ENCODE measurements at regions not wholly inside any gene's neighbourhood (a gene's known extent, or its start where the extent isn't known, plus 50 kb on each side); places are given as distances from the start of the nearest gene placed in this dataset.

DNA sequence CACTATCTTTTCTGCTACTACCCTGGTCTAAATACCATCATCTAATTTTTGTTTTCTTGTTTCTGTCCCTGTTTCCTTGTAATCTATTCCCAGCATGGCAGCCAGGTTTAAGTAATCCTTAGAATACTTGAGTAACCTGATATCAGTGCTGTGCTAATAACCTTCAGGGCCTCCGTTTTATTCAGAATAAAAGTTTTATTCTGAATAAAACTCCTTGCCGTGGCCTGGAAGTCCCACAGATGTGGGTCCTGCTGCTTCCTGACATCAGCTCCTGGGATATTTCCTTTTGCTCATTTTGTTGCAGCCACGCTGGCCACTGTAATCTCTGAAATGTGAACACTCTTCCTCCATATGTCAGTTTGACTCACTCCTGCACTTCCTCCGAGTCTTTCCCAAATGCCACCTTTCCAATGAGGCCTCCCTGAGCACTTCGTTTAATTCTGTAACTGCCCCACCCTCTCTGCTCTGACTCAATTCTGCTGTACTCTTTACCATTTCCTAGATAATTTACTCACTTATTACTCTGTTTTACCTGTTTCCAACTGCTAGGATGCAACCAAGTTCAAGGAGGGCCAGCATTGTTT, 114.0 kb upstream of the FOXA2 start:
- Histone ChIP-seq H2BK15ac (ENCODE audit: low read depth, poor library complexity, severe bottlenecking) (no peak overlapping the region), H2AK5ac (ENCODE audit: low read length, severe bottlenecking) (no peak overlapping the region), H3K18ac (ENCODE audit: low read depth in 1 of 2, low read length in 2 of 2) (no peak overlapping the region), H4K91ac (ENCODE audit: low read length) (no peak overlapping the region), H4K8ac (ENCODE audit: low read length) (no peak overlapping the region), H3K79me1 (replicated peaks; ENCODE audit: low read length, poor library complexity, severe bottlenecking) (no peaks in the 10 kb centered on the region), H3K4me1 (ENCODE audit: control insufficient read depth, insufficient read depth, low read depth, low read length) (peaks cover 4% of the 10 kb centered on the region), H3K23ac (ENCODE audit: low read length in 2 of 2) (no peak overlapping the region), H2BK5ac (ENCODE audit: low read depth, low read length, poor library complexity, severe bottlenecking) (no peak overlapping the region), H3K27me3 (ENCODE audit: control insufficient read depth in 1 of 2, insufficient read depth in 1 of 2, low read length in 2 of 2) (no peaks in the 10 kb centered on the region), H3K9ac (ENCODE audit: low read length) (no peak overlapping the region), H3K4me3 (ENCODE audit: insufficient read depth in 1 of 2, low read depth in 1 of 2, low read length in 2 of 2) (no peak overlapping the region), H3K9me3 (ENCODE audit: control insufficient read depth, low read length) (peaks cover 8% of the 10 kb centered on the region), H3K27ac (ENCODE audit: low read length, poor library complexity, severe bottlenecking) (no peak overlapping the region), H3K4ac (ENCODE audit: low read depth in 1 of 2, low read length in 2 of 2) (no peak overlapping the region), H3K36me3 (ENCODE audit: control insufficient read depth in 1 of 2, insufficient read depth in 2 of 2, low read depth in 1 of 2, low read length in 2 of 2) (no peaks in the 10 kb centered on the region), H2BK12ac (ENCODE audit: low read length in 2 of 2) (no peak overlapping the region), H2BK120ac (ENCODE audit: low read depth, low read length) (no peak overlapping the region), H3K4me2 (ENCODE audit: low read length, poor library complexity, severe bottlenecking) (no peak overlapping the region), H3K14ac (ENCODE audit: low read length in 2 of 2) (no peak overlapping the region), H2AFZ (ENCODE audit: low read depth, low read length) (no peak overlapping the region)
- DNase-seq, result no peak
- whole genome bisulfite sequencing, result 52% methylated on average over 5 of the region's 5 CpGs

DNA sequence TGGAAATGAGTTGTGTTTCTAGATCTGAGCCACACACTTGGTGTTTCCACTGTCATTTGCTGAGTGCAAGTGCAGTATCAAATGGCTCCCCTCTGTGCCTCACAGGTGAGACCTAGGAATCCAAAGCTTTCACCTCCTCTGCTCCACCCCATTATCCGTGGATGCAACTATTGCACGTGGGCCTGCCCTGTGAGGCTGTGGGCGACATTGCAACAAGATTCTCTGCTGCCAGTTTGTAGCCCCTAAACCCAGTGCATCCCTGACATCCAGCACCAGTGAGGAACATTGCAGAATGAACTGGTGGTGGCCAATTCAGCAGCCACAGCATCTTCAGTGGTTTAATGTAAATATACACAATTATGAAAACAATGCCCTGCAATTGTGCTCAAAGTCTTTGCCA, 115.0 kb upstream of the FOXA2 start:
- H2BK15ac ChIP-seq (ENCODE audit: low read depth, poor library complexity, severe bottlenecking), result no peak overlapping the region
- H3K18ac ChIP-seq (ENCODE audit: low read depth in 1 of 2, low read length in 2 of 2), result no peak overlapping the region
- DNase-seq, result no peak
- H3K9me3 ChIP-seq (ENCODE audit: control insufficient read depth, low read length), result peaks cover 10% of the 10 kb centered on the region
- no peak overlapping the region for H2AFZ ChIP-seq (ENCODE audit: low read depth, low read length)
- H3K23ac ChIP-seq (ENCODE audit: low read length in 2 of 2), result no peak overlapping the region
- H3K4me3 ChIP-seq (ENCODE audit: insufficient read depth in 1 of 2, low read depth in 1 of 2, low read length in 2 of 2), result no peak overlapping the region
- no peak overlapping the region for H4K8ac ChIP-seq (ENCODE audit: low read length)
- H2BK12ac ChIP-seq (ENCODE audit: low read length in 2 of 2), result no peak overlapping the region
- H3K14ac ChIP-seq (ENCODE audit: low read length in 2 of 2), result no peak overlapping the region
- 83% methylated on average over 3 of the region's 3 CpGs for WGBS
- no peak overlapping the region for H2BK120ac ChIP-seq (ENCODE audit: low read depth, low read length)
- no peak overlapping the region for H3K27ac ChIP-seq (ENCODE audit: low read length, poor library complexity, severe bottlenecking)
- no peaks in the 10 kb centered on the region for H3K79me1 ChIP-seq (replicated peaks; ENCODE audit: low read length, poor library complexity, severe bottlenecking)
- no peaks in the 10 kb centered on the region for H3K36me3 ChIP-seq (ENCODE audit: control insufficient read depth in 1 of 2, insufficient read depth in 2 of 2, low read depth in 1 of 2, low read length in 2 of 2)
- H3K4me1 ChIP-seq (ENCODE audit: control insufficient read depth, insufficient read depth, low read depth, low read length), result peaks cover 4% of the 10 kb centered on the region
- H2BK5ac ChIP-seq (ENCODE audit: low read depth, low read length, poor library complexity, severe bottlenecking), result no peak overlapping the region
- H2AK5ac ChIP-seq (ENCODE audit: low read length, severe bottlenecking), result no peak overlapping the region
- no peak overlapping the region for H4K91ac ChIP-seq (ENCODE audit: low read length)
- H3K27me3 ChIP-seq (ENCODE audit: control insufficient read depth in 1 of 2, insufficient read depth in 1 of 2, low read length in 2 of 2), result no peaks in the 10 kb centered on the region
- H3K4me2 ChIP-seq (ENCODE audit: low read length, poor library complexity, severe bottlenecking), result no peak overlapping the region
- no peak overlapping the region for H3K4ac ChIP-seq (ENCODE audit: low read depth in 1 of 2, low read length in 2 of 2)
- no peak overlapping the region for H3K9ac ChIP-seq (ENCODE audit: low read length)

- no peak overlapping the region for H2BK5ac ChIP-seq (ENCODE audit: low read depth, low read length, poor library complexity, severe bottlenecking)
- H3K4me1 ChIP-seq (ENCODE audit: control insufficient read depth, insufficient read depth, low read depth, low read length), result peaks cover 4% of the 10 kb centered on the region
- H2BK15ac ChIP-seq (ENCODE audit: low read depth, poor library complexity, severe bottlenecking), result no peak overlapping the region
- no peak overlapping the region for H2AFZ ChIP-seq (ENCODE audit: low read depth, low read length)
- peaks cover 14% of the 10 kb centered on the region for H3K9me3 ChIP-seq (ENCODE audit: control insufficient read depth, low read length)
- no peak overlapping the region for H3K4ac ChIP-seq (ENCODE audit: low read depth in 1 of 2, low read length in 2 of 2)
- H4K91ac ChIP-seq (ENCODE audit: low read length), result no peak overlapping the region
- no peak overlapping the region for H2BK120ac ChIP-seq (ENCODE audit: low read depth, low read length)
- H2BK12ac ChIP-seq (ENCODE audit: low read length in 2 of 2), result no peak overlapping the region
- no peak for DNase-seq
- no peak overlapping the region for H3K9ac ChIP-seq (ENCODE audit: low read length)
- no peak overlapping the region for H3K14ac ChIP-seq (ENCODE audit: low read length in 2 of 2)
- no peak overlapping the region for H4K8ac ChIP-seq (ENCODE audit: low read length)
- H3K79me1 ChIP-seq (replicated peaks; ENCODE audit: low read length, poor library complexity, severe bottlenecking), result no peaks in the 10 kb centered on the region
- no peaks in the 10 kb centered on the region for H3K36me3 ChIP-seq (ENCODE audit: control insufficient read depth in 1 of 2, insufficient read depth in 2 of 2, low read depth in 1 of 2, low read length in 2 of 2)
- H3K4me3 ChIP-seq (ENCODE audit: insufficient read depth in 1 of 2, low read depth in 1 of 2, low read length in 2 of 2), result no peak overlapping the region
- H3K18ac ChIP-seq (ENCODE audit: low read depth in 1 of 2, low read length in 2 of 2), result no peak overlapping the region
- 71% methylated on average over 1 of the region's 1 CpG for WGBS
- H2AK5ac ChIP-seq (ENCODE audit: low read length, severe bottlenecking), result no peak overlapping the region
- no peak overlapping the region for H3K27ac ChIP-seq (ENCODE audit: low read length, poor library complexity, severe bottlenecking)
- H3K23ac ChIP-seq (ENCODE audit: low read length in 2 of 2), result no peak overlapping the region
- H3K27me3 ChIP-seq (ENCODE audit: control insufficient read depth in 1 of 2, insufficient read depth in 1 of 2, low read length in 2 of 2), result no peaks in the 10 kb centered on the region
- no peak overlapping the region for H3K4me2 ChIP-seq (ENCODE audit: low read length, poor library complexity, severe bottlenecking)
Measured at GRCh38 chr20:22700367-22700766, 116.0 kb upstream of the FOXA2 start.

DNA sequence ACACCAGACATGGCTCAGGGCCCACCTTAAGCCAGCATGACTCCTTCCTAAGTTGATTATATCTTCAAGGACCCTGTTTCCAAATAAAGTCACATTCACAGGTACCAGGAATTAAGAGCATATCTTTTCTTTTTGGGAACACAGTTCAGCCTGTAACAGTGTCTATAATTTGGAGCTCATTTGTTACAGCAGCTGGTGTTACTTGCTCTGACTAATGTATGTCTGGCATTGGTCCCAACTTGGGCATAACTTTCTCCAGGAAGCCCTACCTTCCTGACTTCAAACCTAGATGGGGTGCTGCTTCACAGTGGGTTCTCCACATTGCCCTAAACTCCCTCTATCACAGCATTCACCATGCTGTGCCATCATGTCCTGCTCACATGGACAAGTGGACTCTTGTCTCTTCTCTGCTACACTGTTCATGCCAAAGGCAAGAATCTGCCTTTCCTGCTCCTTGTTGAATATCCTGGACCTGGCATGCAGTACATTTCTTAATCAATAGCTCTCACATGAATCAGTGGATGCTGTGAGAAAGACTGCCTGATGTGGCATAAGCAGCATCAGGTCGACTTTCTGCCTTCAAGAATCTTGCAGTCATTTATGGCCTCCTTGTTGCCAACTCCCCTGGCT, 117.4 kb upstream of the FOXA2 start:
- H3K18ac ChIP-seq (ENCODE audit: low read depth in 1 of 2, low read length in 2 of 2), result no peak overlapping the region
- no peak overlapping the region for H2AFZ ChIP-seq (ENCODE audit: low read depth, low read length)
- peaks cover 4% of the 10 kb centered on the region for H3K4me1 ChIP-seq (ENCODE audit: control insufficient read depth, insufficient read depth, low read depth, low read length)
- DNase-seq, result no peak
- no peak overlapping the region for H4K8ac ChIP-seq (ENCODE audit: low read length)
- no peaks in the 10 kb centered on the region for H3K27me3 ChIP-seq (ENCODE audit: control insufficient read depth in 1 of 2, insufficient read depth in 1 of 2, low read length in 2 of 2)
- no peak overlapping the region for H3K4me2 ChIP-seq (ENCODE audit: low read length, poor library complexity, severe bottlenecking)
- no peak overlapping the region for H2BK15ac ChIP-seq (ENCODE audit: low read depth, poor library complexity, severe bottlenecking)
- H2BK12ac ChIP-seq (ENCODE audit: low read length in 2 of 2), result no peak overlapping the region
- H3K36me3 ChIP-seq (ENCODE audit: control insufficient read depth in 1 of 2, insufficient read depth in 2 of 2, low read depth in 1 of 2, low read length in 2 of 2), result no peaks in the 10 kb centered on the region
- H3K4me3 ChIP-seq (ENCODE audit: insufficient read depth in 1 of 2, low read depth in 1 of 2, low read length in 2 of 2), result no peak overlapping the region
- no peak overlapping the region for H2BK5ac ChIP-seq (ENCODE audit: low read depth, low read length, poor library complexity, severe bottlenecking)
- no peak overlapping the region for H3K14ac ChIP-seq (ENCODE audit: low read length in 2 of 2)
- no peak overlapping the region for H3K4ac ChIP-seq (ENCODE audit: low read depth in 1 of 2, low read length in 2 of 2)
- H4K91ac ChIP-seq (ENCODE audit: low read length), result no peak overlapping the region
- H3K9me3 ChIP-seq (ENCODE audit: control insufficient read depth, low read length), result peaks cover 14% of the 10 kb centered on the region
- H3K9ac ChIP-seq (ENCODE audit: low read length), result no peak overlapping the region
- H3K23ac ChIP-seq (ENCODE audit: low read length in 2 of 2), result no peak overlapping the region
- H3K79me1 ChIP-seq (replicated peaks; ENCODE audit: low read length, poor library complexity, severe bottlenecking), result no peaks in the 10 kb centered on the region
- WGBS, result 70% methylated on average over 1 of the region's 1 CpG
- H2AK5ac ChIP-seq (ENCODE audit: low read length, severe bottlenecking), result no peak overlapping the region
- H2BK120ac ChIP-seq (ENCODE audit: low read depth, low read length), result no peak overlapping the region
- no peak overlapping the region for H3K27ac ChIP-seq (ENCODE audit: low read length, poor library complexity, severe bottlenecking)

All from mesenchymal stem cell (in vitro differentiated cells and primary cell).